ENCODE measurements at regions not wholly inside any gene's neighbourhood (a gene's known extent, or its start where the extent isn't known, plus 50 kb on each side); places are given as distances from the start of the nearest gene placed in this dataset.

DNA sequence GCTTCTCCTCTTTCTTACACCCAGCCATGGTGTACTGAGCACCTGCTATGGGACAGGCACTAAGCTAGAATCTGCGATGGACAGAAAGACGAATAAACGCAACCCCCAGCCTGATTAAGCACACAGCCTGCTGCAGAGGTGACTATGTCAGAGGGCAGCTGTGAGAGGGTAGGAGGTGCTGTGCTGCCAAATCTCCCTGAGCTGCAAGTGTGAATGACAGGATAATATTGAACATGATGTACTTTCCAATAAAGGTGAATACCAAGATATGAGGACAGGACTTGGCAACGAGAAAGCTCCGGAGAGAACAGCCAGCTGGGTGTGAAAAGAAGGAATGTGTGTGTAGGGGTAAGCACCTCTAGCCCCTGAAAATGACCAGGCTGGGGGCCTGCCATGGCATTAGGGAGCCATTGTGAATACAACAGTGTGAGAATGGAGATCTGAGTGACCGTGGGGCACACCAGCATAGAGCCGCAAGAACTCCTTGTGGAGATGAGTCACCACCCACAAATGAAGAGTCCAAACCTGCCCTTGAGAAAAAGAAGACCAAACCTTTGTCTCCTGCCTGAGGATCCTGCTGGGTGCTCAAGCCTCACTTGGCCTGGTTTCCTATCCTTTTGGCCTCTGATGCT, 83.0 kb upstream of the ATF3 start:
- no peaks in the 10 kb centered on the region for H3K4me1 ChIP-seq (ENCODE audit: low read length)
- no peaks in the 10 kb centered on the region for H3K9me2 ChIP-seq (replicated peaks; ENCODE audit: insufficient read depth, low read length)
- no peaks in the 10 kb centered on the region for H3K36me3 ChIP-seq (replicated peaks; ENCODE audit: insufficient read depth, low read length)
- H2AFZ ChIP-seq (ENCODE audit: low read length), result no peak overlapping the region
- H3K4me3 ChIP-seq (ENCODE audit: low read length), result no peak overlapping the region
- no peaks in the 10 kb centered on the region for H3K79me2 ChIP-seq (ENCODE audit: low read length)
- H3K27me3 ChIP-seq (replicated peaks; ENCODE audit: insufficient read depth, low read length), result no peaks in the 10 kb centered on the region
- no peaks in the 10 kb centered on the region for H3F3A ChIP-seq (ENCODE audit: insufficient read depth, low read length)
- no peak overlapping the region for H3K9ac ChIP-seq (ENCODE audit: low read length)
- no peak overlapping the region for H3K27ac ChIP-seq (ENCODE audit: low read length)
- TF ChIP-seq EZH2phosphoT487 (IDR thresholded peaks at IDR 0.05; ENCODE audit: low read length) (no peak), EZH2 (optimal IDR thresholded peaks at IDR 0.05; ENCODE audit: low read depth, low read length) (no peak)
- TF ChIP-seq, protein P1, sequence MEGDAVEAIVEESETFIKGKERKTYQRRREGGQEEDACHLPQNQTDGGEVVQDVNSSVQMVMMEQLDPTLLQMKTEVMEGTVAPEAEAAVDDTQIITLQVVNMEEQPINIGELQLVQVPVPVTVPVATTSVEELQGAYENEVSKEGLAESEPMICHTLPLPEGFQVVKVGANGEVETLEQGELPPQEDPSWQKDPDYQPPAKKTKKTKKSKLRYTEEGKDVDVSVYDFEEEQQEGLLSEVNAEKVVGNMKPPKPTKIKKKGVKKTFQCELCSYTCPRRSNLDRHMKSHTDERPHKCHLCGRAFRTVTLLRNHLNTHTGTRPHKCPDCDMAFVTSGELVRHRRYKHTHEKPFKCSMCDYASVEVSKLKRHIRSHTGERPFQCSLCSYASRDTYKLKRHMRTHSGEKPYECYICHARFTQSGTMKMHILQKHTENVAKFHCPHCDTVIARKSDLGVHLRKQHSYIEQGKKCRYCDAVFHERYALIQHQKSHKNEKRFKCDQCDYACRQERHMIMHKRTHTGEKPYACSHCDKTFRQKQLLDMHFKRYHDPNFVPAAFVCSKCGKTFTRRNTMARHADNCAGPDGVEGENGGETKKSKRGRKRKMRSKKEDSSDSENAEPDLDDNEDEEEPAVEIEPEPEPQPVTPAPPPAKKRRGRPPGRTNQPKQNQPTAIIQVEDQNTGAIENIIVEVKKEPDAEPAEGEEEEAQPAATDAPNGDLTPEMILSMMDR (IDR thresholded peaks at IDR 0.05; ENCODE audit: low read length), result no peak
- H3K9me3 ChIP-seq (replicated peaks; ENCODE audit: insufficient read depth, low read length), result no peaks in the 10 kb centered on the region
- no peak overlapping the region for H3K4me2 ChIP-seq (ENCODE audit: low read depth, low read length)
- no peak for DNase-seq
- no peaks in the 10 kb centered on the region for H4K20me1 ChIP-seq (ENCODE audit: insufficient read depth, low read length)

DNA sequence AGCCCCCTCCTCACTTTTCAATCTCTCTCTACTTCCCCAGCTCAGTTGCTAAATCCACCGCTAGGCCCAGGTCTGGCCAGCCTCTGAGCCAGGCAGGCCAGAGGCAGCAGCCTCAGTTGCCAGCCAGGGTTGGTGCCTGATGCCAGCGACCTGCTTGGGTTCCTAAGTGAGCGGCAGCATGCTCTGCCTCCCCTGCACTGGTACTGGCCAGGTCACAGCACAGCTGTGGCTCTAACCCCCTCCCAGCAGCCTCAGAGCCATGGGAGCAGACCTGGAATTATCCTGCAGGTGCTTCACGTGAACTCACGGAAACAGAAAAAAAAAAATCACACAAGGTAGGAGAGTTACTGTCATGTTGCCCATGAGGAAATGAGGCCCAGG, 82.5 kb upstream of the ATF3 start:
- Histone ChIP-seq H2AFZ (ENCODE audit: low read length) (no peak overlapping the region), H3K27me3 (replicated peaks; ENCODE audit: insufficient read depth, low read length) (no peaks in the 10 kb centered on the region), H3K4me1 (ENCODE audit: low read length) (no peaks in the 10 kb centered on the region), H4K20me1 (ENCODE audit: insufficient read depth, low read length) (no peaks in the 10 kb centered on the region), H3K9me3 (replicated peaks; ENCODE audit: insufficient read depth, low read length) (no peaks in the 10 kb centered on the region), H3K36me3 (replicated peaks; ENCODE audit: insufficient read depth, low read length) (no peaks in the 10 kb centered on the region), H3K79me2 (ENCODE audit: low read length) (no peaks in the 10 kb centered on the region), H3K9me2 (replicated peaks; ENCODE audit: insufficient read depth, low read length) (no peaks in the 10 kb centered on the region), H3K9ac (ENCODE audit: low read length) (no peak overlapping the region), H3F3A (ENCODE audit: insufficient read depth, low read length) (no peaks in the 10 kb centered on the region), H3K27ac (ENCODE audit: low read length) (no peak overlapping the region), H3K4me3 (ENCODE audit: low read length) (no peak overlapping the region), H3K4me2 (ENCODE audit: low read depth, low read length) (no peak overlapping the region)
- no peak for DNase-seq
- no peak for TF ChIP-seq EZH2 (optimal IDR thresholded peaks at IDR 0.05; ENCODE audit: low read depth, low read length)
- TF ChIP-seq, protein P1 (IDR thresholded peaks at IDR 0.05; ENCODE audit: low read length), result no peak
- no peak for TF ChIP-seq EZH2phosphoT487 (IDR thresholded peaks at IDR 0.05; ENCODE audit: low read length)

DNA sequence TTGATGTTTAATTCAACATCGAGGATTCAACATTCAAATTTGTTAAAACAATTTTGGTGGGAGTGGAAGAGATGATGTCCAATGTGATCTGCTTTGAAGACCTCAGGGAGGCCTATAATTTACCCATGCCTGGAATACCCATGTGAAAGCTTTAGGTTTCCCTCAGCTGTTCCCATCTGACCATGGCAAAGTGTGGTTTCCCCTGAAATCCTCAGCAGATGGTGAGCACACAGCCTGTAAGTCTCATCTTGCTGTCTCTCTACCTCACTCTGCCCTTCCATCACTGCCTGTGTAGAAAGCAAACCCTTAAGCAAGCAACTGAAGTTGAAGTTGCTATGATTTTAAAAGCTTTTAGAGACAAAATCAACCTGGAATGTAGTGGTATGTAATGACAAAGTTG, 80.1 kb upstream of the ATF3 start:
- DNase-seq, result no peak
- H3K79me2 ChIP-seq (ENCODE audit: low read length), result no peaks in the 10 kb centered on the region
- H3K9me2 ChIP-seq (replicated peaks; ENCODE audit: insufficient read depth, low read length), result no peaks in the 10 kb centered on the region
- H3K9me3 ChIP-seq (replicated peaks; ENCODE audit: insufficient read depth, low read length), result no peaks in the 10 kb centered on the region
- H3K36me3 ChIP-seq (replicated peaks; ENCODE audit: insufficient read depth, low read length), result no peaks in the 10 kb centered on the region
- H3K27ac ChIP-seq (ENCODE audit: low read length), result no peak overlapping the region
- no peak overlapping the region for H3K4me2 ChIP-seq (ENCODE audit: low read depth, low read length)
- no peaks in the 10 kb centered on the region for H3F3A ChIP-seq (ENCODE audit: insufficient read depth, low read length)
- H3K4me3 ChIP-seq (ENCODE audit: low read length), result no peak overlapping the region
- H4K20me1 ChIP-seq (ENCODE audit: insufficient read depth, low read length), result no peaks in the 10 kb centered on the region
- no peaks in the 10 kb centered on the region for H3K4me1 ChIP-seq (ENCODE audit: low read length)
- no peak overlapping the region for H2AFZ ChIP-seq (ENCODE audit: low read length)
- H3K27me3 ChIP-seq (replicated peaks; ENCODE audit: insufficient read depth, low read length), result no peaks in the 10 kb centered on the region
- TF ChIP-seq EZH2phosphoT487 (IDR thresholded peaks at IDR 0.05; ENCODE audit: low read length) (no peak), EZH2 (optimal IDR thresholded peaks at IDR 0.05; ENCODE audit: low read depth, low read length) (no peak)
- TF ChIP-seq, protein P1 (IDR thresholded peaks at IDR 0.05; ENCODE audit: low read length), result no peak
- H3K9ac ChIP-seq (ENCODE audit: low read length), result no peak overlapping the region
